ENCODE measurements at regions not wholly inside any gene's neighbourhood (a gene's known extent, or its start where the extent isn't known, plus 50 kb on each side); places are given as distances from the start of the nearest gene placed in this dataset.

DNA sequence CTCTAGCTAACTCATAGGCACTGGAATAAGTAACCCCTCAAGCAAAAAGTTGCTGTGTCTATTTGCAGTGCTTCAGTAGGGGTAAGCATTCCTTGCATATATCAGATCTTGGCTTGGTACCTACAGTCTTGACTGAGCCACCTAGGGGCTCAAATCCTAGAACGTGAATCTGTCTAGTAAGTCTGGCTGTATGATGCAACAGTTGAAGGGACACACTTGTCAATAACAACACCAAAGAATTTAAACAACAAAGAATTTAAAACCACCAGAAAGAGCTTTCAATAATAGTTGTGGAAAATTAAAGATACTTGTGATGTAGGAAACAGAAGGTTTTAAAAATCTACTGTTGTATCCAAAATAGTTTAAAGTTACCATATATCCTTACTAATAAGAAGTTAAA, 65.4 kb downstream of the EBLN1 start:
- H3K4me3 Mint-ChIP-seq, result no peak overlapping the region
- H3K9me3 ChIP-seq (ENCODE audit: control extremely low read depth in 1 of 3, control insufficient read depth in 2 of 3, insufficient read depth in 1 of 3, low read length in 2 of 3), result peaks cover 0 to 8% (median 5%) of the 10 kb centered on the region in 3 donors
- H3K9me3 Mint-ChIP-seq (ENCODE audit: insufficient read depth), result no peaks in the 10 kb centered on the region
- CTCF ChIA-PET, result no interaction called here
- no peaks in the 10 kb centered on the region for H3K79me2 ChIP-seq (ENCODE audit: control insufficient read depth, insufficient read depth, low read length)
- H3K27me3 ChIP-seq (replicated peaks in 1 of 4; ENCODE audit: control extremely low read depth in 1 of 4, control insufficient read depth in 3 of 4, insufficient read depth in 4 of 4, low read length in 3 of 4), result peaks cover 0 to 4% (median 0%) of the 10 kb centered on the region in 4 experiments
- H3K4me3 ChIP-seq (ENCODE audit: control extremely low read depth in 1 of 5, extremely low read depth in 1 of 5, insufficient read depth in 1 of 5, low read depth in 2 of 5, low read length in 4 of 5), result no peak overlapping the region
- H3K4me1 Mint-ChIP-seq, result no peaks in the 10 kb centered on the region
- H3K9ac ChIP-seq (ENCODE audit: low read length), result no peak overlapping the region
- POLR2A ChIA-PET, result no interaction called here
- no CpG with 5 or more reads among the region's 1 CpG for WGBS (ENCODE audit: insufficient coverage)
- DNase-seq (no peak), ATAC-seq (ENCODE audit: low read depth) (no peak)
- no peaks in the 10 kb centered on the region for H3K36me3 ChIP-seq (replicated peaks in 1 of 2; ENCODE audit: control extremely low read depth in 1 of 2, control insufficient read depth in 1 of 2, extremely low read depth in 1 of 2, insufficient read depth in 2 of 2, low read length in 1 of 2)
- no peak overlapping the region for H3K27ac ChIP-seq (ENCODE audit: low read length in 2 of 2)
- H3K27ac Mint-ChIP-seq, result no peak overlapping the region
- TF ChIP-seq, protein P1, sequence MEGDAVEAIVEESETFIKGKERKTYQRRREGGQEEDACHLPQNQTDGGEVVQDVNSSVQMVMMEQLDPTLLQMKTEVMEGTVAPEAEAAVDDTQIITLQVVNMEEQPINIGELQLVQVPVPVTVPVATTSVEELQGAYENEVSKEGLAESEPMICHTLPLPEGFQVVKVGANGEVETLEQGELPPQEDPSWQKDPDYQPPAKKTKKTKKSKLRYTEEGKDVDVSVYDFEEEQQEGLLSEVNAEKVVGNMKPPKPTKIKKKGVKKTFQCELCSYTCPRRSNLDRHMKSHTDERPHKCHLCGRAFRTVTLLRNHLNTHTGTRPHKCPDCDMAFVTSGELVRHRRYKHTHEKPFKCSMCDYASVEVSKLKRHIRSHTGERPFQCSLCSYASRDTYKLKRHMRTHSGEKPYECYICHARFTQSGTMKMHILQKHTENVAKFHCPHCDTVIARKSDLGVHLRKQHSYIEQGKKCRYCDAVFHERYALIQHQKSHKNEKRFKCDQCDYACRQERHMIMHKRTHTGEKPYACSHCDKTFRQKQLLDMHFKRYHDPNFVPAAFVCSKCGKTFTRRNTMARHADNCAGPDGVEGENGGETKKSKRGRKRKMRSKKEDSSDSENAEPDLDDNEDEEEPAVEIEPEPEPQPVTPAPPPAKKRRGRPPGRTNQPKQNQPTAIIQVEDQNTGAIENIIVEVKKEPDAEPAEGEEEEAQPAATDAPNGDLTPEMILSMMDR (IDR thresholded peaks at IDR 0.05), result no peak
- no peaks in the 10 kb centered on the region for H3K4me1 ChIP-seq (ENCODE audit: control insufficient read depth in 2 of 2, insufficient read depth in 2 of 2, low read length in 2 of 2)
- intact Hi-C loops (cut with micrococcal nuclease), result no loop called here
- H3K27me3 Mint-ChIP-seq, result peaks cover 16% of the 10 kb centered on the region
- H2AFZ ChIP-seq (ENCODE audit: insufficient read depth, low read depth, low read length, poor library complexity, severe bottlenecking), result no peak overlapping the region
- H3K4me2 ChIP-seq (replicated peaks; ENCODE audit: low read depth, low read length, poor library complexity, severe bottlenecking), result no peak overlapping the region
- H4K20me1 ChIP-seq (ENCODE audit: control insufficient read depth, insufficient read depth, low read length, poor library complexity, severe bottlenecking), result no peaks in the 10 kb centered on the region

DNA sequence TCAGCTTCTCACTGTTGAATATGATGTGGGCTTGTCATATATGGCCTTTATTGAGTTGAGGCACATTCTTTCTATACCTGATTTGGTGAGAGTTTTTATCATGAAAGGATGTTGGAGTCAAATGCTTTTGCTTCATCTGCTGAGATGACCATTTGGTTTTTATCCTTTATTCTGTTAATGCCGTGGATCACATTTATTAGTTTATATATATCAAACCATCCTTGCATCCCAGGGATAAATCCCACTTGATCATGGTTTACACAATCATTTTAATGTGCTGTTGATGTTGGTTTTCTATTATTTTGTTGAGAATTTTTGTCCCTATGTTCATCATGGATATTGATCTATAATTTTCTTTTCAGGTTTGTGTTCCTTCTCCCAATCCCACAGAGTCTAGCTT, 67.0 kb downstream of the EBLN1 start:
- intact Hi-C loops (cut with micrococcal nuclease), result no loop called here
- Mint-ChIP-seq H3K27me3 (peaks cover 8% of the 10 kb centered on the region), H3K4me1 (no peaks in the 10 kb centered on the region), H3K27ac (no peak overlapping the region), H3K4me3 (no peak overlapping the region), H3K9me3 (ENCODE audit: insufficient read depth) (peaks cover 2% of the 10 kb centered on the region)
- peaks cover 0 to 4% (median 0%) of the 10 kb centered on the region in 4 experiments for H3K27me3 ChIP-seq (replicated peaks in 1 of 4; ENCODE audit: control extremely low read depth in 1 of 4, control insufficient read depth in 3 of 4, insufficient read depth in 4 of 4, low read length in 3 of 4)
- WGBS (ENCODE audit: insufficient coverage), result no CpG with 5 or more reads among the region's 1 CpG
- POLR2A ChIA-PET, result no interaction called here
- ATAC-seq (ENCODE audit: low read depth) (no peak), DNase-seq (no peak)
- no peak overlapping the region for H2AFZ ChIP-seq (ENCODE audit: insufficient read depth, low read depth, low read length, poor library complexity, severe bottlenecking)
- H3K36me3 ChIP-seq (replicated peaks in 1 of 2; ENCODE audit: control extremely low read depth in 1 of 2, control insufficient read depth in 1 of 2, extremely low read depth in 1 of 2, insufficient read depth in 2 of 2, low read length in 1 of 2), result no peaks in the 10 kb centered on the region
- no peak overlapping the region for H3K27ac ChIP-seq (ENCODE audit: low read length in 2 of 2)
- H3K4me1 ChIP-seq (ENCODE audit: control insufficient read depth in 2 of 2, insufficient read depth in 2 of 2, low read length in 2 of 2), result no peaks in the 10 kb centered on the region
- no peaks in the 10 kb centered on the region for H4K20me1 ChIP-seq (ENCODE audit: control insufficient read depth, insufficient read depth, low read length, poor library complexity, severe bottlenecking)
- H3K9me3 ChIP-seq (ENCODE audit: control extremely low read depth in 1 of 3, control insufficient read depth in 2 of 3, insufficient read depth in 1 of 3, low read length in 2 of 3), result peaks cover 0 to 10% (median 8%) of the 10 kb centered on the region in 3 donors
- TF ChIP-seq EZH2 (IDR thresholded peaks at IDR 0.05; ENCODE audit: borderline replicate concordance, insufficient read depth, low read depth, low read length, poor library complexity, severe bottlenecking), result no peak
- TF ChIP-seq, protein P1 (IDR thresholded peaks at IDR 0.05), result no peak
- H3K9ac ChIP-seq (ENCODE audit: low read length), result no peak overlapping the region
- H3K4me2 ChIP-seq (replicated peaks; ENCODE audit: low read depth, low read length, poor library complexity, severe bottlenecking), result no peak overlapping the region
- CTCF ChIA-PET, result no interaction called here
- H3K79me2 ChIP-seq (ENCODE audit: control insufficient read depth, insufficient read depth, low read length), result no peaks in the 10 kb centered on the region
- no peak overlapping the region for H3K4me3 ChIP-seq (ENCODE audit: control extremely low read depth in 1 of 5, extremely low read depth in 1 of 5, insufficient read depth in 1 of 5, low read depth in 2 of 5, low read length in 4 of 5)
